ENCODE measurements at regions not wholly inside any gene's neighbourhood (a gene's known extent, or its start where the extent isn't known, plus 50 kb on each side); places are given as distances from the start of the nearest gene placed in this dataset.

GRCh38 chr9:110015759-110016158, 192.2 kb downstream of the C9orf152 start:
- TF ChIP-seq YY1 (IDR thresholded peaks at IDR 0.05; ENCODE audit: insufficient read depth, insufficient read length), result no peak
- no peak for TF ChIP-seq ZNF274 (IDR thresholded peaks at IDR 0.05; ENCODE audit: low read depth, low read length)

All from NT2/D1 (cell line).